OCI-M1 (cell line): ENCODE measurements at regions not wholly inside any gene's neighbourhood (a gene's known extent, or its start where the extent isn't known, plus 50 kb on each side); places are given as distances from the start of the nearest gene placed in this dataset.
"Not testable (repeated sequence)": the region's sequence is repeated elsewhere in the genome, so short reads cannot be mapped to it uniquely, and the experiment has no call there.

Experiments used
- DNase-seq: peaks from one replicate; lab custom pipeline; 2025; lab: John Stamatoyannopoulos, UW

GRCh38 chr4:52157071-52157470, 106.0 kb downstream of the SPATA18 start:
- not testable (repeated sequence) for DNase-seq

GRCh38 chr4:52157641-52158316, 106.7 kb downstream of the SPATA18 start:
- DNase-seq, result no peak

GRCh38 chr4:52160859-52161258, 109.8 kb downstream of the SPATA18 start:
- no peak for DNase-seq

GRCh38 chr4:52164116-52164515, 113.0 kb downstream of the SPATA18 start:
- no peak for DNase-seq

- no peak for DNase-seq
Measured at GRCh38 chr4:52172166-52172565, 121.1 kb downstream of the SPATA18 start.

- DNase-seq, result no peak
Measured at GRCh38 chr4:52173470-52174045, 122.5 kb downstream of the SPATA18 start.

GRCh38 chr4:52187603-52188002, 136.5 kb downstream of the SPATA18 start:
- DNase-seq, result no peak

GRCh38 chr4:52192001-52192400, 140.9 kb downstream of the SPATA18 start:
- no peak for DNase-seq

- DNase-seq, result no peak
Measured at GRCh38 chr4:52192721-52193135, 141.6 kb downstream of the SPATA18 start.

- DNase-seq, result no peak
Measured at GRCh38 chr4:52195869-52196268, 144.8 kb downstream of the SPATA18 start.

- DNase-seq, result no peak
Measured at GRCh38 chr4:52196606-52197130, 145.6 kb downstream of the SPATA18 start.

GRCh38 chr4:52197306-52197705, 146.2 kb downstream of the SPATA18 start:
- no peak for DNase-seq

GRCh38 chr4:52198294-52198693, 147.2 kb downstream of the SPATA18 start:
- no peak for DNase-seq

GRCh38 chr4:52199574-52200338, 148.7 kb downstream of the SPATA18 start:
- DNase-seq, result no peak

GRCh38 chr4:52200339-52200725, 149.2 kb downstream of the SPATA18 start:
- DNase-seq, result no peak

GRCh38 chr4:52201715-52202114, 150.6 kb downstream of the SPATA18 start:
- DNase-seq, result no peak

GRCh38 chr4:52202251-52202779, 151.2 kb downstream of the SPATA18 start:
- no peak for DNase-seq

- DNase-seq, result no peak
Measured at GRCh38 chr4:52202931-52203330, 151.8 kb downstream of the SPATA18 start.

GRCh38 chr4:52203351-52203750, 152.2 kb downstream of the SPATA18 start:
- no peak for DNase-seq

- DNase-seq, result no peak
Measured at GRCh38 chr4:52204921-52205320, 153.8 kb downstream of the SPATA18 start.

- DNase-seq, result not testable (repeated sequence)
Measured at GRCh38 chr4:52207146-52207545, 156.0 kb downstream of the SPATA18 start.

GRCh38 chr4:52212702-52213101, 161.6 kb downstream of the SPATA18 start:
- no peak for DNase-seq

GRCh38 chr4:52231526-52231925, 180.4 kb downstream of the SPATA18 start:
- DNase-seq, result no peak
